ENCODE measurements at regions not wholly inside any gene's neighbourhood (a gene's known extent, or its start where the extent isn't known, plus 50 kb on each side); places are given as distances from the start of the nearest gene placed in this dataset.

DNA sequence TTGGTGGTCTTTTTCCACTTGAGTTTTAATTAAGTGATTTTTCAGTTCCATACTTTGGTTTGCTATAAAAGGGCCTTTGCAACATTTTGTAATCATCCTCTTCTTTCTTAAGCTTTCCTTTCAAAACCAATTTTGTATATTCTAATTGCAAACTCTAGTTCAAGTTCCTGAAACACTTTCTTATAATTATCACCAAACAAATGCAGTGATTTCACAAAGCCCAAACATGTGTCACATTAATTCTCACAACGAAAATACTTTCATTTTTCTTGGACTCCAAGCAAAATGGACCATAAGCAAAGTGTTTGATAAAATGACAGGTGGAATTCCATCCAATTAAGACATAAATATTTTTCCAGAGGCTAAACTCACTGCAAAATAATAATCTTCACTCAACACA, 188.2 kb upstream of the IRX5 start:
- TF ChIP-seq, protein P1, sequence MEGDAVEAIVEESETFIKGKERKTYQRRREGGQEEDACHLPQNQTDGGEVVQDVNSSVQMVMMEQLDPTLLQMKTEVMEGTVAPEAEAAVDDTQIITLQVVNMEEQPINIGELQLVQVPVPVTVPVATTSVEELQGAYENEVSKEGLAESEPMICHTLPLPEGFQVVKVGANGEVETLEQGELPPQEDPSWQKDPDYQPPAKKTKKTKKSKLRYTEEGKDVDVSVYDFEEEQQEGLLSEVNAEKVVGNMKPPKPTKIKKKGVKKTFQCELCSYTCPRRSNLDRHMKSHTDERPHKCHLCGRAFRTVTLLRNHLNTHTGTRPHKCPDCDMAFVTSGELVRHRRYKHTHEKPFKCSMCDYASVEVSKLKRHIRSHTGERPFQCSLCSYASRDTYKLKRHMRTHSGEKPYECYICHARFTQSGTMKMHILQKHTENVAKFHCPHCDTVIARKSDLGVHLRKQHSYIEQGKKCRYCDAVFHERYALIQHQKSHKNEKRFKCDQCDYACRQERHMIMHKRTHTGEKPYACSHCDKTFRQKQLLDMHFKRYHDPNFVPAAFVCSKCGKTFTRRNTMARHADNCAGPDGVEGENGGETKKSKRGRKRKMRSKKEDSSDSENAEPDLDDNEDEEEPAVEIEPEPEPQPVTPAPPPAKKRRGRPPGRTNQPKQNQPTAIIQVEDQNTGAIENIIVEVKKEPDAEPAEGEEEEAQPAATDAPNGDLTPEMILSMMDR (IDR thresholded peaks at IDR 0.05): no peak
- TF ChIP-seq POLR2A (IDR thresholded peaks at IDR 0.05) (no peak), EP300 (IDR thresholded peaks at IDR 0.05) (no peak)

All from ovary (tissue), 3 donors.